GM18861 (cell line): ENCODE measurements at regions not wholly inside any gene's neighbourhood (a gene's known extent, or its start where the extent isn't known, plus 50 kb on each side); places are given as distances from the start of the nearest gene placed in this dataset.
"Not testable (repeated sequence)": the region's sequence is repeated elsewhere in the genome, so short reads cannot be mapped to it uniquely, and the experiment has no call there.

Experiments used
- ATAC-seq: cut with Tn5 transposase; IDR thresholded peaks from one replicate; pipeline ENCODE4 v1.9.1; 2021; ENCODE audit not compliant: unreplicated experiment

- ATAC-seq, result no peak
These were observed 124.2 kb downstream of the ATP6V1G3 start for GRCh38 chr1:198416296-198416695.

GRCh38 chr1:198411240-198411639 is 129.2 kb downstream of the ATP6V1G3 start:
- ATAC-seq, result no peak

- ATAC-seq, result no peak
These were observed 131.8 kb downstream of the ATP6V1G3 start for GRCh38 chr1:198408716-198409115.

- ATAC-seq, result not testable (repeated sequence)
These were observed 135.8 kb downstream of the ATP6V1G3 start for GRCh38 chr1:198404632-198405031.

- no peak for ATAC-seq
These were observed 140.4 kb downstream of the ATP6V1G3 start for GRCh38 chr1:198400063-198400462.

- ATAC-seq, result no peak
These were observed 141.0 kb downstream of the ATP6V1G3 start for GRCh38 chr1:198399452-198399851.

GRCh38 chr1:198397208-198397808 is 143.2 kb downstream of the ATP6V1G3 start:
- ATAC-seq, result no peak

- no peak for ATAC-seq
These were observed 149.0 kb downstream of the ATP6V1G3 start for GRCh38 chr1:198391393-198392020.

GRCh38 chr1:198387587-198387986 is 152.9 kb downstream of the ATP6V1G3 start:
- ATAC-seq, result no peak

GRCh38 chr1:198380275-198380674 is 160.2 kb downstream of the ATP6V1G3 start:
- no peak for ATAC-seq

- ATAC-seq, result no peak
These were observed 162.8 kb downstream of the ATP6V1G3 start for GRCh38 chr1:198377702-198378101.

GRCh38 chr1:198374288-198374687 is 166.2 kb downstream of the ATP6V1G3 start:
- ATAC-seq, result no peak

- ATAC-seq, result no peak
These were observed 167.1 kb downstream of the ATP6V1G3 start for GRCh38 chr1:198373376-198373775.
